H1 (cell line): ENCODE measurements at regions not wholly inside any gene's neighbourhood (a gene's known extent, or its start where the extent isn't known, plus 50 kb on each side); places are given as distances from the start of the nearest gene placed in this dataset.

Experiments used
- CREB1 ChIP-seq: IDR thresholded peaks from 2 replicates; pipeline ENCODE4 v1.6.1; 2012; ENCODE audit warnings: inconsistent platforms
- EGR1 ChIP-seq: IDR thresholded peaks from 2 replicates; pipeline ENCODE4 v1.6.1; 2011; ENCODE audit warnings: low read depth, low read length, borderline replicate concordance
- RAD21 ChIP-seq, 2 experiments: IDR thresholded peaks in 1 of 2; conservative IDR thresholded peaks in 1 of 2; 2 replicates each; pipeline ENCODE4 v1.6.1; 2011; ENCODE audit warnings: low read depth in 2 of 2, low read length in 2 of 2, improper control_type of control experiment in 1 of 2, inconsistent platforms in 1 of 2, mild to moderate bottlenecking in 1 of 2, moderate library complexity in 1 of 2
- RFX5 ChIP-seq: IDR thresholded peaks from 2 replicates; pipeline ENCODE4 v1.6.1; 2011; ENCODE audit warnings: low read depth, low read length, improper control_type of control experiment, borderline replicate concordance
- TBP ChIP-seq: IDR thresholded peaks from 2 replicates; pipeline ENCODE4 v1.6.1; 2011; ENCODE audit warnings: low read depth, low read length, improper control_type of control experiment
- TF ChIP-seq, protein P1 (sequence below), 3 experiments: IDR thresholded peaks; 1 replicate in 2 of 3; 2 replicates in 1 of 3; pipeline versions ENCODE4 v1.5.1 to v1.6.1; 2011; ENCODE audit warnings: low read length in 3 of 3, mild to moderate bottlenecking in 3 of 3, inconsistent platforms in 2 of 3, low read depth in 1 of 3, moderate library complexity in 1 of 3; ENCODE audit not compliant: insufficient read depth in 1 of 3; ENCODE audit errors: control extremely low read depth in 1 of 3

DNA sequence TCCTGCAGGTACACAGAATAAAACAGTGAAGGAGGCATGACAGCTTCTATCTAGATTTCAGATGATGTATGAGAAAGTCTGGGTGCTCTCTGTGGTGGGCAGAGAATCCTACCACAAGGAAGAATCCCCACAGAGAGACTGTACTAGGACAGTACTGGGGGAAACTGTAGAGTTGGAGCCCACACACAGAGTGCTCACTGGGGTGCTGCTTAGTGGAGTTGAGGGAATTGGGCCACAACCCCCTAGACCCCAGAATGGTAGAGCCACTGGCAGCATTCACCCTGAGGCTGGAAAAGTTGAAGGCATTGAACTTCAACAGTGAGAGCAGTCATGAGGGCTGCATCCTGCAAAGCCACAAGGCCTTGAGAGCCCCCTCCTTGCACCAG is 62.2 kb upstream of the TNFRSF21 start (continued):
- TF ChIP-seq, protein P1, sequence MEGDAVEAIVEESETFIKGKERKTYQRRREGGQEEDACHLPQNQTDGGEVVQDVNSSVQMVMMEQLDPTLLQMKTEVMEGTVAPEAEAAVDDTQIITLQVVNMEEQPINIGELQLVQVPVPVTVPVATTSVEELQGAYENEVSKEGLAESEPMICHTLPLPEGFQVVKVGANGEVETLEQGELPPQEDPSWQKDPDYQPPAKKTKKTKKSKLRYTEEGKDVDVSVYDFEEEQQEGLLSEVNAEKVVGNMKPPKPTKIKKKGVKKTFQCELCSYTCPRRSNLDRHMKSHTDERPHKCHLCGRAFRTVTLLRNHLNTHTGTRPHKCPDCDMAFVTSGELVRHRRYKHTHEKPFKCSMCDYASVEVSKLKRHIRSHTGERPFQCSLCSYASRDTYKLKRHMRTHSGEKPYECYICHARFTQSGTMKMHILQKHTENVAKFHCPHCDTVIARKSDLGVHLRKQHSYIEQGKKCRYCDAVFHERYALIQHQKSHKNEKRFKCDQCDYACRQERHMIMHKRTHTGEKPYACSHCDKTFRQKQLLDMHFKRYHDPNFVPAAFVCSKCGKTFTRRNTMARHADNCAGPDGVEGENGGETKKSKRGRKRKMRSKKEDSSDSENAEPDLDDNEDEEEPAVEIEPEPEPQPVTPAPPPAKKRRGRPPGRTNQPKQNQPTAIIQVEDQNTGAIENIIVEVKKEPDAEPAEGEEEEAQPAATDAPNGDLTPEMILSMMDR (IDR thresholded peaks at IDR 0.05; ENCODE audit: control extremely low read depth in 1 of 3, insufficient read depth in 1 of 3, low read depth in 1 of 3, low read length in 3 of 3) = no peak
- no peak for TF ChIP-seq RAD21 (IDR thresholded peaks at IDR 0.05 in 1 of 2, conservative IDR thresholded peaks at IDR 0.05 in 1 of 2; ENCODE audit: low read depth in 2 of 2, low read length in 2 of 2)
- no peak for TF ChIP-seq TBP
- no peak for TF ChIP-seq RFX5
- no peak for TF ChIP-seq CREB1
- no peak for TF ChIP-seq EGR1
